GM23338 (cell line): ENCODE measurements at regions not wholly inside any gene's neighbourhood (a gene's known extent, or its start where the extent isn't known, plus 50 kb on each side); places are given as distances from the start of the nearest gene placed in this dataset.
A peak's percentile ranks its signal among the peaks of the same experiment; 100 is the strongest.

Source experiments
- ATAC-seq: fragments of 200-7000 bp; cut with Tn5 transposase; 3 replicates; pipeline ENCODE4 v1.9.1; 2020
- DNase-seq: peaks from one replicate; pipeline ENCODE4 v3.0.0-alpha.2; 2015; ENCODE audit warnings: low spot score
- H2AFZ ChIP-seq: fragments of 200-600 bp; sonication (generic); 2 replicates; pipeline ENCODE4 v1.8.0; 2016; ENCODE audit warnings: antibody characterized with exemption, mild to moderate bottlenecking, moderate library complexity
- H3F3A ChIP-seq: fragments of 200-600 bp; sonication (generic); replicated peaks from 2 replicates; pipeline ENCODE4 v1.8.0; 2017; ENCODE audit warnings: antibody characterized with exemption, mixed run types, low read depth
- H3K27ac ChIP-seq: fragments of 200-600 bp; sonication (generic); 2 replicates; pipeline ENCODE4 v1.6.1; 2016; ENCODE audit warnings: low read depth
- H3K27me3 ChIP-seq: fragments of 200-600 bp; sonication (generic); 2 replicates; pipeline ENCODE4 v1.8.0; 2016; ENCODE audit warnings: mild to moderate bottlenecking, mixed run types, moderate library complexity; ENCODE audit not compliant: insufficient read depth
- H3K36me3 ChIP-seq: fragments of 200-600 bp; sonication (generic); 2 replicates; pipeline ENCODE4 v1.8.0; 2016; ENCODE audit warnings: mild to moderate bottlenecking; ENCODE audit not compliant: insufficient read depth
- H3K4me1 ChIP-seq: fragments of 200-600 bp; sonication (generic); 2 replicates; pipeline ENCODE4 v1.8.0; 2016; ENCODE audit warnings: mild to moderate bottlenecking, moderate library complexity; ENCODE audit not compliant: insufficient read depth
- H3K4me2 ChIP-seq: fragments of 200-600 bp; sonication (generic); 2 replicates; pipeline ENCODE4 v1.7.1; 2017; ENCODE audit warnings: mixed run types
- H3K4me3 ChIP-seq: fragments of 200-600 bp; sonication (generic); 2 replicates; pipeline ENCODE4 v1.6.1; 2016; ENCODE audit warnings: mixed run types
- H3K79me2 ChIP-seq: fragments of 200-600 bp; sonication (generic); replicated peaks from 2 replicates; pipeline ENCODE4 v1.8.0; 2017; ENCODE audit warnings: mild to moderate bottlenecking; ENCODE audit not compliant: insufficient read depth
- H3K9me2 ChIP-seq: fragments of 200-600 bp; sonication (generic); 2 replicates; pipeline ENCODE4 v1.8.0; 2017; ENCODE audit not compliant: insufficient read depth
- H4K20me1 ChIP-seq: fragments of 200-600 bp; sonication (generic); replicated peaks from 2 replicates; pipeline ENCODE4 v1.8.0; 2017; ENCODE audit warnings: mild to moderate bottlenecking; ENCODE audit not compliant: insufficient read depth
- H3K27ac Mint-ChIP-seq: 2 replicates; pipeline ENCODE4 v1.8.0; 2020; ENCODE audit warnings: inconsistent platforms, mild to moderate bottlenecking, moderate library complexity, mixed read lengths
- H3K27me3 Mint-ChIP-seq: 3 replicates; pipeline ENCODE4 v1.8.0; 2022; ENCODE audit warnings: low read depth, mild to moderate bottlenecking, moderate library complexity, mixed read lengths, inconsistent platforms; ENCODE audit not compliant: insufficient read depth, poor library complexity
- H3K36me3 Mint-ChIP-seq: 3 replicates; pipeline ENCODE4 v1.8.0; 2021; ENCODE audit warnings: low read depth, mild to moderate bottlenecking, inconsistent platforms, moderate library complexity, mixed read lengths
- H3K4me1 Mint-ChIP-seq: 3 replicates; pipeline ENCODE4 v1.8.0; 2020; ENCODE audit warnings: mild to moderate bottlenecking, inconsistent platforms, mixed read lengths
- H3K4me3 Mint-ChIP-seq: 3 replicates; pipeline ENCODE4 v1.8.0; 2021; ENCODE audit warnings: moderate library complexity, mild to moderate bottlenecking, inconsistent platforms, mixed read lengths
- H3K9me3 Mint-ChIP-seq: 3 replicates; pipeline ENCODE4 v1.8.0; 2020; ENCODE audit warnings: moderate library complexity, mild to moderate bottlenecking, inconsistent platforms, mixed read lengths
- CREB1 ChIP-seq: fragments of 250-450 bp; sonication (Bioruptor Pico); IDR thresholded peaks from 2 replicates; pipeline ENCODE4 v1.5.0; 2020; ENCODE audit warnings: low read depth, mild to moderate bottlenecking, moderate library complexity
- EZH2 ChIP-seq: fragments of 200-600 bp; sonication (generic); IDR thresholded peaks from one replicate; pipeline ENCODE4 v1.8.0; 2017; ENCODE audit warnings: antibody characterized with exemption, mild to moderate bottlenecking, low read depth; ENCODE audit not compliant: unreplicated experiment
- EZH2phosphoT487 ChIP-seq: fragments of 200-600 bp; sonication (generic); IDR thresholded peaks from one replicate; pipeline ENCODE4 v1.8.1; 2018; ENCODE audit warnings: antibody characterized with exemption; ENCODE audit not compliant: unreplicated experiment
- JUNB ChIP-seq: IDR thresholded peaks from one replicate; pipeline ENCODE4 v1.6.1; 2016; ENCODE audit warnings: antibody characterized with exemption; ENCODE audit not compliant: unreplicated experiment
- NANOG ChIP-seq: IDR thresholded peaks from 2 replicates; pipeline ENCODE4 v1.6.1; 2016; ENCODE audit warnings: antibody characterized with exemption, borderline replicate concordance
- STAT1 ChIP-seq: IDR thresholded peaks from one replicate; pipeline ENCODE4 v1.6.1; 2016; ENCODE audit warnings: antibody characterized with exemption; ENCODE audit not compliant: unreplicated experiment
- ZNF114 ChIP-seq: fragments of 250-450 bp; sonication (Bioruptor Pico); IDR thresholded peaks from 2 replicates; pipeline ENCODE4 v1.5.0; 2020; ENCODE audit warnings: mild to moderate bottlenecking, moderate library complexity
- TF ChIP-seq, protein P1 (sequence below): fragments of 250-450 bp; sonication (Bioruptor Pico); IDR thresholded peaks from 2 replicates; pipeline ENCODE4 v1.5.0; 2020; ENCODE audit warnings: mild to moderate bottlenecking, moderate library complexity
- TF ChIP-seq, protein P2 (sequence below): IDR thresholded peaks from one replicate; pipeline ENCODE4 v1.6.1; 2018; ENCODE audit warnings: antibody characterized with exemption; ENCODE audit not compliant: unreplicated experiment
- TF ChIP-seq, protein P3 (sequence below), 2 experiments: fragments of 200-600 bp in 1 of 2; sonication (generic) in 1 of 2; conservative IDR thresholded peaks; 2 replicates each; pipeline versions ENCODE4 v1.5.1 to v1.6.1; 2016 to 2017; ENCODE audit warnings: antibody characterized with exemption in 2 of 2, low read depth in 2 of 2, mild to moderate bottlenecking in 2 of 2, moderate library complexity in 1 of 2

DNA sequence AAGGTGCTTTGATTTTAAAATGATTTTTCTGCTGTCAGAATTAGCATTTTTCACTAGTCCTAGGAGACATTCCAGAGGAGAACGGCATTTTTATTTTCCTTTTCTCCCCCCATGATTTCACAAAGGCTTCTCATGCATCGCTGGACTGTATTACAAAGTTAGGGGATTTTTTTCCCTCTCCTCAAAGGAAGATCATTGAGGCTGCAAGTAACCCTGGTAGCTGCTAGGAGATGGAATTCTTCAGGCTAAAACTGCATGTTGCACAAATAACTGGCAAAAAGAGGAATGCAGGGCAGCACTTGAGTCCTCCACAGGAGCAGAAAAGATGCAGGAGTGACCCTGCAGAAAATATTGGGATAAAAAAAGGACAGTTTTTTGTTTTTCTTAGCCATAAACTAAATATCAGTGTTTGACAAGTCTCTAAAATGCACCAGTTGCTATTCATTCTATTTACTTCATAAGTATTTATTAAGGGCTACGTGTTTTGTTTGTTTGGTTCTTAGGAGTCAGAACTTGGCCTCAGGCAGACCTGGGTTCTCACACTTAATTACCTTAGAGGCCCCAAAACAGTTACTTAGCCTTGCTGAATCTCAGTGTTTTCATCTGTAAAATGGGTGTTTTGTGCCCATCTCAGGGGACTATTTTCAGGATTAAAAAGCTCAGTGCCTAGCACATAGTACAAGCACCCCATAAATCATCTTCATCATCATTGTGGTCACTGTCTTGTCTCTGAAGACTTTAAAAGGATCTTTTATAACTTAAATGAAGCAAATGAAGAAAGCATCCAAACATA is 144.5 kb upstream of the ID4 start:
- peaks cover 12% of the 10 kb centered on the region; the same call in 2 of the 3 replicates for H3K36me3 Mint-ChIP-seq
- Histone ChIP-seq H3K4me1 (peaks cover 22% of the 10 kb centered on the region), H3K4me2 (peak overlapping the region; percentile 59), H3K27me3 (no peaks in the 10 kb centered on the region), H3K36me3 (no peaks in the 10 kb centered on the region), H4K20me1 (no peaks in the 10 kb centered on the region), H3K79me2 (no peaks in the 10 kb centered on the region), H3K27ac (peak overlapping the region; percentile 88), H3F3A (no peaks in the 10 kb centered on the region; the same call in 1 of the 2 replicates), H3K9me2 (no peaks in the 10 kb centered on the region), H2AFZ (no peak overlapping the region), H3K4me3 (peak overlapping the region; percentile 38)
- no peak for TF ChIP-seq ZNF114 (CRISPR knock-in tag)
- TF ChIP-seq STAT1, result no peak
- peaks cover 3% of the 10 kb centered on the region; the same call in 1 of the 3 replicates for H3K9me3 Mint-ChIP-seq
- H3K4me1 Mint-ChIP-seq, result peaks cover 42% of the 10 kb centered on the region
- H3K27ac Mint-ChIP-seq, result no peak overlapping the region
- ATAC-seq, result peak; percentile 4; the same call in 1 of the 3 replicates
- peaks cover 8% of the 10 kb centered on the region for H3K27me3 Mint-ChIP-seq
- peak overlapping the region; percentile 68 for H3K4me3 Mint-ChIP-seq
- DNase-seq, result peak; percentile 40

DNA sequence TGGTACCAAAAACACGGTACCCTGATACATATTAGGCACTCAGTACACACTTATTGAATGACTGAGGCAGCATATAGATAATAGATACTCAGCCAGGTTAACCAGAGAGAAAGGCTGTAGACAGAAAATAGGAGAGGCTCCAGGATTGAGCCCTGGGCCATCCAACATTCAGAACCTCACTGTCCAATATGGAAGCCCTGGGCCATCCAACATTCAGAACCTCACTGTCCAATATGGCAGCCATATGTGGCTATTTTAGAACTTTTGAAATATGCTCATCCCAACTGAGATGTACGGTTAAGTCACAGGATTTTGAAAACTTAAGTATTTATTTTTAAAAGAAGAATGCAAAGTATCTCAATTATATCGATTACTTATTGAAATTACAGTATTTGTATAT is 142.5 kb upstream of the ID4 start:
- Histone ChIP-seq H3K27me3 (no peaks in the 10 kb centered on the region), H3K9me2 (no peaks in the 10 kb centered on the region), H2AFZ (no peak overlapping the region), H3K4me3 (no peak overlapping the region), H3K36me3 (no peaks in the 10 kb centered on the region), H3F3A (no peaks in the 10 kb centered on the region; the same call in 1 of the 2 replicates), H3K27ac (no peak overlapping the region), H3K4me1 (peaks cover 22% of the 10 kb centered on the region), H4K20me1 (no peaks in the 10 kb centered on the region), H3K79me2 (no peaks in the 10 kb centered on the region), H3K4me2 (no peak overlapping the region)
- Mint-ChIP-seq H3K4me1 (peaks cover 39% of the 10 kb centered on the region), H3K27ac (no peak overlapping the region), H3K27me3 (peaks cover 4% of the 10 kb centered on the region), H3K9me3 (no peaks in the 10 kb centered on the region), H3K36me3 (peaks cover 6% of the 10 kb centered on the region; the same call in 1 of the 3 replicates), H3K4me3 (no peak overlapping the region)
- no peak for DNase-seq
- no peak for ATAC-seq
- TF ChIP-seq, protein P1, sequence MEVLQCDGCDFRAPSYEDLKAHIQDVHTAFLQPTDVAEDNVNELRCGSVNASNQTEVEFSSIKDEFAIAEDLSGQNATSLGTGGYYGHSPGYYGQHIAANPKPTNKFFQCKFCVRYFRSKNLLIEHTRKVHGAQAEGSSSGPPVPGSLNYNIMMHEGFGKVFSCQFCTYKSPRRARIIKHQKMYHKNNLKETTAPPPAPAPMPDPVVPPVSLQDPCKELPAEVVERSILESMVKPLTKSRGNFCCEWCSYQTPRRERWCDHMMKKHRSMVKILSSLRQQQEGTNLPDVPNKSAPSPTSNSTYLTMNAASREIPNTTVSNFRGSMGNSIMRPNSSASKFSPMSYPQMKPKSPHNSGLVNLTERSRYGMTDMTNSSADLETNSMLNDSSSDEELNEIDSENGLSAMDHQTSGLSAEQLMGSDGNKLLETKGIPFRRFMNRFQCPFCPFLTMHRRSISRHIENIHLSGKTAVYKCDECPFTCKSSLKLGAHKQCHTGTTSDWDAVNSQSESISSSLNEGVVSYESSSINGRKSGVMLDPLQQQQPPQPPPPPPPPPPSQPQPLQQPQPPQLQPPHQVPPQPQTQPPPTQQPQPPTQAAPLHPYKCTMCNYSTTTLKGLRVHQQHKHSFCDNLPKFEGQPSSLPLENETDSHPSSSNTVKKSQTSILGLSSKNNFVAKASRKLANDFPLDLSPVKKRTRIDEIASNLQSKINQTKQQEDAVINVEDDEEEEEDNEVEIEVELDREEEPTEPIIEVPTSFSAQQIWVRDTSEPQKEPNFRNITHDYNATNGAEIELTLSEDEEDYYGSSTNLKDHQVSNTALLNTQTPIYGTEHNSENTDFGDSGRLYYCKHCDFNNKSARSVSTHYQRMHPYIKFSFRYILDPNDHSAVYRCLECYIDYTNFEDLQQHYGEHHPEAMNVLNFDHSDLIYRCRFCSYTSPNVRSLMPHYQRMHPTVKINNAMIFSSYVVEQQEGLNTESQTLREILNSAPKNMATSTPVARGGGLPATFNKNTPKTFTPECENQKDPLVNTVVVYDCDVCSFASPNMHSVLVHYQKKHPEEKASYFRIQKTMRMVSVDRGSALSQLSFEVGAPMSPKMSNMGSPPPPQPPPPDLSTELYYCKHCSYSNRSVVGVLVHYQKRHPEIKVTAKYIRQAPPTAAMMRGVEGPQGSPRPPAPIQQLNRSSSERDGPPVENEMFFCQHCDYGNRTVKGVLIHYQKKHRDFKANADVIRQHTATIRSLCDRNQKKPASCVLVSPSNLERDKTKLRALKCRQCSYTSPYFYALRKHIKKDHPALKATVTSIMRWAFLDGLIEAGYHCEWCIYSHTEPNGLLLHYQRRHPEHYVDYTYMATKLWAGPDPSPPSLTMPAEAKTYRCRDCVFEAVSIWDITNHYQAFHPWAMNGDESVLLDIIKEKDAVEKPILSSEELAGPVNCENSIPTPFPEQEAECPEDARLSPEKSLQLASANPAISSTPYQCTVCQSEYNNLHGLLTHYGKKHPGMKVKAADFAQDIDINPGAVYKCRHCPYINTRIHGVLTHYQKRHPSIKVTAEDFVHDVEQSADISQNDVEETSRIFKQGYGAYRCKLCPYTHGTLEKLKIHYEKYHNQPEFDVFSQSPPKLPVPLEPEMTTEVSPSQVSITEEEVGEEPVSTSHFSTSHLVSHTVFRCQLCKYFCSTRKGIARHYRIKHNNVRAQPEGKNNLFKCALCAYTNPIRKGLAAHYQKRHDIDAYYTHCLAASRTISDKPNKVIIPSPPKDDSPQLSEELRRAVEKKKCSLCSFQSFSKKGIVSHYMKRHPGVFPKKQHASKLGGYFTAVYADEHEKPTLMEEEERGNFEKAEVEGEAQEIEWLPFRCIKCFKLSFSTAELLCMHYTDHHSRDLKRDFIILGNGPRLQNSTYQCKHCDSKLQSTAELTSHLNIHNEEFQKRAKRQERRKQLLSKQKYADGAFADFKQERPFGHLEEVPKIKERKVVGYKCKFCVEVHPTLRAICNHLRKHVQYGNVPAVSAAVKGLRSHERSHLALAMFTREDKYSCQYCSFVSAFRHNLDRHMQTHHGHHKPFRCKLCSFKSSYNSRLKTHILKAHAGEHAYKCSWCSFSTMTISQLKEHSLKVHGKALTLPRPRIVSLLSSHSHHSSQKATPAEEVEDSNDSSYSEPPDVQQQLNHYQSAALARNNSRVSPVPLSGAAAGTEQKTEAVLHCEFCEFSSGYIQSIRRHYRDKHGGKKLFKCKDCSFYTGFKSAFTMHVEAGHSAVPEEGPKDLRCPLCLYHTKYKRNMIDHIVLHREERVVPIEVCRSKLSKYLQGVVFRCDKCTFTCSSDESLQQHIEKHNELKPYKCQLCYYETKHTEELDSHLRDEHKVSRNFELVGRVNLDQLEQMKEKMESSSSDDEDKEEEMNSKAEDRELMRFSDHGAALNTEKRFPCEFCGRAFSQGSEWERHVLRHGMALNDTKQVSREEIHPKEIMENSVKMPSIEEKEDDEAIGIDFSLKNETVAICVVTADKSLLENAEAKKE, result no peak
- TF ChIP-seq CREB1 (CRISPR knock-in tag) (no peak), EZH2 (no peak), JUNB (no peak), NANOG (no peak), EZH2phosphoT487 (no peak)
- TF ChIP-seq, protein P2, sequence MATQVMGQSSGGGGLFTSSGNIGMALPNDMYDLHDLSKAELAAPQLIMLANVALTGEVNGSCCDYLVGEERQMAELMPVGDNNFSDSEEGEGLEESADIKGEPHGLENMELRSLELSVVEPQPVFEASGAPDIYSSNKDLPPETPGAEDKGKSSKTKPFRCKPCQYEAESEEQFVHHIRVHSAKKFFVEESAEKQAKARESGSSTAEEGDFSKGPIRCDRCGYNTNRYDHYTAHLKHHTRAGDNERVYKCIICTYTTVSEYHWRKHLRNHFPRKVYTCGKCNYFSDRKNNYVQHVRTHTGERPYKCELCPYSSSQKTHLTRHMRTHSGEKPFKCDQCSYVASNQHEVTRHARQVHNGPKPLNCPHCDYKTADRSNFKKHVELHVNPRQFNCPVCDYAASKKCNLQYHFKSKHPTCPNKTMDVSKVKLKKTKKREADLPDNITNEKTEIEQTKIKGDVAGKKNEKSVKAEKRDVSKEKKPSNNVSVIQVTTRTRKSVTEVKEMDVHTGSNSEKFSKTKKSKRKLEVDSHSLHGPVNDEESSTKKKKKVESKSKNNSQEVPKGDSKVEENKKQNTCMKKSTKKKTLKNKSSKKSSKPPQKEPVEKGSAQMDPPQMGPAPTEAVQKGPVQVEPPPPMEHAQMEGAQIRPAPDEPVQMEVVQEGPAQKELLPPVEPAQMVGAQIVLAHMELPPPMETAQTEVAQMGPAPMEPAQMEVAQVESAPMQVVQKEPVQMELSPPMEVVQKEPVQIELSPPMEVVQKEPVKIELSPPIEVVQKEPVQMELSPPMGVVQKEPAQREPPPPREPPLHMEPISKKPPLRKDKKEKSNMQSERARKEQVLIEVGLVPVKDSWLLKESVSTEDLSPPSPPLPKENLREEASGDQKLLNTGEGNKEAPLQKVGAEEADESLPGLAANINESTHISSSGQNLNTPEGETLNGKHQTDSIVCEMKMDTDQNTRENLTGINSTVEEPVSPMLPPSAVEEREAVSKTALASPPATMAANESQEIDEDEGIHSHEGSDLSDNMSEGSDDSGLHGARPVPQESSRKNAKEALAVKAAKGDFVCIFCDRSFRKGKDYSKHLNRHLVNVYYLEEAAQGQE, result no peak
- TF ChIP-seq, protein P3, sequence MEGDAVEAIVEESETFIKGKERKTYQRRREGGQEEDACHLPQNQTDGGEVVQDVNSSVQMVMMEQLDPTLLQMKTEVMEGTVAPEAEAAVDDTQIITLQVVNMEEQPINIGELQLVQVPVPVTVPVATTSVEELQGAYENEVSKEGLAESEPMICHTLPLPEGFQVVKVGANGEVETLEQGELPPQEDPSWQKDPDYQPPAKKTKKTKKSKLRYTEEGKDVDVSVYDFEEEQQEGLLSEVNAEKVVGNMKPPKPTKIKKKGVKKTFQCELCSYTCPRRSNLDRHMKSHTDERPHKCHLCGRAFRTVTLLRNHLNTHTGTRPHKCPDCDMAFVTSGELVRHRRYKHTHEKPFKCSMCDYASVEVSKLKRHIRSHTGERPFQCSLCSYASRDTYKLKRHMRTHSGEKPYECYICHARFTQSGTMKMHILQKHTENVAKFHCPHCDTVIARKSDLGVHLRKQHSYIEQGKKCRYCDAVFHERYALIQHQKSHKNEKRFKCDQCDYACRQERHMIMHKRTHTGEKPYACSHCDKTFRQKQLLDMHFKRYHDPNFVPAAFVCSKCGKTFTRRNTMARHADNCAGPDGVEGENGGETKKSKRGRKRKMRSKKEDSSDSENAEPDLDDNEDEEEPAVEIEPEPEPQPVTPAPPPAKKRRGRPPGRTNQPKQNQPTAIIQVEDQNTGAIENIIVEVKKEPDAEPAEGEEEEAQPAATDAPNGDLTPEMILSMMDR (conservative IDR thresholded peaks at IDR 0.05; ENCODE audit: low read depth in 2 of 2), result no peak
